ENCODE measurements at regions not wholly inside any gene's neighbourhood (a gene's known extent, or its start where the extent isn't known, plus 50 kb on each side); places are given as distances from the start of the nearest gene placed in this dataset.
"Not testable (repeated sequence)": the region's sequence is repeated elsewhere in the genome, so short reads cannot be mapped to it uniquely, and the experiment has no call there.

DNA sequence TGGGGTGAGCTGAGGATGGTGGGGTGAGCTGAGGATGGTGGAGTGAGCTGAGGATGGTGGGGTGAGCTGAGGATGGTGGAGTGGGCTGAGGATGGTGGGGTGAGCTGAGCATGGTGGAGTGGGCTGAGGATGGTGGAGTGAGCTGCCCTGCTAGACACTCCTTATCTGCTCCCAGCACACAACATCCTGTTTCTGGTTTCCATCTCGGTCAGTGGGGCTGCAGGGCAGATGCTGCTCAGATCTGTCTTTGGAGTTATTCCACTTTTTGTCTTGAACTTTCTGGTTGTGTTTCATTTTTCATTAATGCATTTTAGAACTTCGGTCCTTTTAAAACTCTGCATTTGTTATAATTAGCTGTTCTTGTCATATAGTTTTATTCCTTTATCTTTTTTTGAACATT is 67.9 kb upstream of the ANTXRL start:
- TF ChIP-seq EZH2 (optimal IDR thresholded peaks at IDR 0.05; ENCODE audit: low read depth, low read length) = no peak
- TF ChIP-seq, protein P1, sequence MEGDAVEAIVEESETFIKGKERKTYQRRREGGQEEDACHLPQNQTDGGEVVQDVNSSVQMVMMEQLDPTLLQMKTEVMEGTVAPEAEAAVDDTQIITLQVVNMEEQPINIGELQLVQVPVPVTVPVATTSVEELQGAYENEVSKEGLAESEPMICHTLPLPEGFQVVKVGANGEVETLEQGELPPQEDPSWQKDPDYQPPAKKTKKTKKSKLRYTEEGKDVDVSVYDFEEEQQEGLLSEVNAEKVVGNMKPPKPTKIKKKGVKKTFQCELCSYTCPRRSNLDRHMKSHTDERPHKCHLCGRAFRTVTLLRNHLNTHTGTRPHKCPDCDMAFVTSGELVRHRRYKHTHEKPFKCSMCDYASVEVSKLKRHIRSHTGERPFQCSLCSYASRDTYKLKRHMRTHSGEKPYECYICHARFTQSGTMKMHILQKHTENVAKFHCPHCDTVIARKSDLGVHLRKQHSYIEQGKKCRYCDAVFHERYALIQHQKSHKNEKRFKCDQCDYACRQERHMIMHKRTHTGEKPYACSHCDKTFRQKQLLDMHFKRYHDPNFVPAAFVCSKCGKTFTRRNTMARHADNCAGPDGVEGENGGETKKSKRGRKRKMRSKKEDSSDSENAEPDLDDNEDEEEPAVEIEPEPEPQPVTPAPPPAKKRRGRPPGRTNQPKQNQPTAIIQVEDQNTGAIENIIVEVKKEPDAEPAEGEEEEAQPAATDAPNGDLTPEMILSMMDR (IDR thresholded peaks at IDR 0.05; ENCODE audit: low read length) = no peak
- no peak for TF ChIP-seq EZH2phosphoT487 (IDR thresholded peaks at IDR 0.05; ENCODE audit: low read length)
- H2AFZ ChIP-seq (ENCODE audit: low read length) = no peak overlapping the region
- H3K9me2 ChIP-seq (replicated peaks; ENCODE audit: insufficient read depth, low read length) = no peaks in the 10 kb centered on the region
- no peaks in the 10 kb centered on the region for H3K9me3 ChIP-seq (replicated peaks; ENCODE audit: insufficient read depth, low read length)
- no peaks in the 10 kb centered on the region for H3K27me3 ChIP-seq (replicated peaks; ENCODE audit: insufficient read depth, low read length)
- H3K4me3 ChIP-seq (ENCODE audit: low read length) = no peak overlapping the region
- H3K79me2 ChIP-seq (ENCODE audit: low read length) = no peaks in the 10 kb centered on the region
- H3K9ac ChIP-seq (ENCODE audit: low read length) = no peak overlapping the region
- H3K4me1 ChIP-seq (ENCODE audit: low read length) = no peaks in the 10 kb centered on the region
- H3F3A ChIP-seq (ENCODE audit: insufficient read depth, low read length) = no peaks in the 10 kb centered on the region
- H3K36me3 ChIP-seq (replicated peaks; ENCODE audit: insufficient read depth, low read length) = no peaks in the 10 kb centered on the region
- DNase-seq = no peak
- no peak overlapping the region for H3K4me2 ChIP-seq (ENCODE audit: low read depth, low read length)
- no peak overlapping the region for H3K27ac ChIP-seq (ENCODE audit: low read length)
- no peaks in the 10 kb centered on the region for H4K20me1 ChIP-seq (ENCODE audit: insufficient read depth, low read length)

DNA sequence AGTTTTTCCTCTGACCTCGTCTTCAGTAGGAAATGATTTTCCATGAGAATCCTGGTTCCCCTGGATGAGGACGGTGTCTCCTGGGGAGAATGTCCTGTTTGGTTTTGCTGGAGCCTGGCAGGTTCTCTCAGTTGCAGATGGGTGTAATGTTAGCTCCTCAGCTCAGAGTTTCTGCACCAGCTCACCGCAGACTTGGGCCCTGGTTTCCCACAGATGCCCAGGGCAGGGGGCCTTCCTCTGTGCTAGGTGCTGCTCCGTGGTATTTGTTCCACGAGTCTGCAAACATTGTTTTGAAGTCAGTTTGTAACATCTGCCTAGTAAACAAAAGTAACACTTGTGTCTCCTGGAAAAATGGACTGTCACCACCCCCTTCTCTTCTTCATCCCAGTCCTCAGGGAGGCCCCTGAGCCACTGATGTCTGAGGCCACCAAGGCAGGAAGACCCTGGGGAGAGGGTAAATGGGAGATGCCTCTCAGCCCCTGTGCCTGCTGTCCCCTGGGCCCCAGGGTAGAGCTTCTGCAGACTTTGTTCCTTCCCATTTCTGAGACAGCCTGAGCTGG is 67.3 kb upstream of the ANTXRL start:
- not testable (repeated sequence) for H3K9me2 ChIP-seq (replicated peaks; ENCODE audit: insufficient read depth, low read length); DNase-seq; H4K20me1 ChIP-seq (ENCODE audit: insufficient read depth, low read length); H3F3A ChIP-seq (ENCODE audit: insufficient read depth, low read length); H3K9me3 ChIP-seq (replicated peaks; ENCODE audit: insufficient read depth, low read length); H3K36me3 ChIP-seq (replicated peaks; ENCODE audit: insufficient read depth, low read length); H3K27ac ChIP-seq (ENCODE audit: low read length); H3K9ac ChIP-seq (ENCODE audit: low read length); H3K79me2 ChIP-seq (ENCODE audit: low read length); H3K27me3 ChIP-seq (replicated peaks; ENCODE audit: insufficient read depth, low read length); H3K4me3 ChIP-seq (ENCODE audit: low read length); H3K4me1 ChIP-seq (ENCODE audit: low read length); H2AFZ ChIP-seq (ENCODE audit: low read length); H3K4me2 ChIP-seq (ENCODE audit: low read depth, low read length)

DNA sequence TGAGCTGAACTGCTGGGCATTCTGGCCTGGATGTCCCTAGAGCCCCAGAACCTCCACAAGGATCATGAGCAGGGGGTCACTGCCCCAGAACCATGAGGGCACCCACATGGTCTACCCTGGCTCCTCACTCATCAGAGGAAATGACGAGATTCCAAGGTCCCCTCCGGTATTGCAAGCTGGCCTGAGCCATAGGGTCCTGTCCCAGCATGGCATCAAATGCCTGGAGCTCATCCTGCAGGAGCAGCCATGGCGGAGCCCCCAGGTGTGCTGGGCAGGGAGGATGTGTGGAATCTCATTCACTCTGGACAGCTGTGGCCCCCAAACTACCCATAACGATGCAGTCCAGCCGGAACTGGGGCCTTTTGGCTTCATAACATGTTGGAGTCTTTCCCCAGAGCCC is 66.6 kb upstream of the ANTXRL start:
- H3K27ac ChIP-seq (ENCODE audit: low read length) = no peak overlapping the region
- DNase-seq = no peak
- H2AFZ ChIP-seq (ENCODE audit: low read length) = no peak overlapping the region
- no peaks in the 10 kb centered on the region for H3K79me2 ChIP-seq (ENCODE audit: low read length)
- no peak overlapping the region for H3K4me2 ChIP-seq (ENCODE audit: low read depth, low read length)
- H3K9me3 ChIP-seq (replicated peaks; ENCODE audit: insufficient read depth, low read length) = no peaks in the 10 kb centered on the region
- H3K4me3 ChIP-seq (ENCODE audit: low read length) = no peak overlapping the region
- TF ChIP-seq, protein P1 (IDR thresholded peaks at IDR 0.05; ENCODE audit: low read length) = no peak
- TF ChIP-seq EZH2phosphoT487 (IDR thresholded peaks at IDR 0.05; ENCODE audit: low read length) (no peak), EZH2 (optimal IDR thresholded peaks at IDR 0.05; ENCODE audit: low read depth, low read length) (no peak)
- H3F3A ChIP-seq (ENCODE audit: insufficient read depth, low read length) = no peaks in the 10 kb centered on the region
- H3K27me3 ChIP-seq (replicated peaks; ENCODE audit: insufficient read depth, low read length) = no peaks in the 10 kb centered on the region
- no peaks in the 10 kb centered on the region for H4K20me1 ChIP-seq (ENCODE audit: insufficient read depth, low read length)
- no peak overlapping the region for H3K9ac ChIP-seq (ENCODE audit: low read length)
- H3K36me3 ChIP-seq (replicated peaks; ENCODE audit: insufficient read depth, low read length) = no peaks in the 10 kb centered on the region
- H3K4me1 ChIP-seq (ENCODE audit: low read length) = no peaks in the 10 kb centered on the region
- H3K9me2 ChIP-seq (replicated peaks; ENCODE audit: insufficient read depth, low read length) = no peaks in the 10 kb centered on the region

DNA sequence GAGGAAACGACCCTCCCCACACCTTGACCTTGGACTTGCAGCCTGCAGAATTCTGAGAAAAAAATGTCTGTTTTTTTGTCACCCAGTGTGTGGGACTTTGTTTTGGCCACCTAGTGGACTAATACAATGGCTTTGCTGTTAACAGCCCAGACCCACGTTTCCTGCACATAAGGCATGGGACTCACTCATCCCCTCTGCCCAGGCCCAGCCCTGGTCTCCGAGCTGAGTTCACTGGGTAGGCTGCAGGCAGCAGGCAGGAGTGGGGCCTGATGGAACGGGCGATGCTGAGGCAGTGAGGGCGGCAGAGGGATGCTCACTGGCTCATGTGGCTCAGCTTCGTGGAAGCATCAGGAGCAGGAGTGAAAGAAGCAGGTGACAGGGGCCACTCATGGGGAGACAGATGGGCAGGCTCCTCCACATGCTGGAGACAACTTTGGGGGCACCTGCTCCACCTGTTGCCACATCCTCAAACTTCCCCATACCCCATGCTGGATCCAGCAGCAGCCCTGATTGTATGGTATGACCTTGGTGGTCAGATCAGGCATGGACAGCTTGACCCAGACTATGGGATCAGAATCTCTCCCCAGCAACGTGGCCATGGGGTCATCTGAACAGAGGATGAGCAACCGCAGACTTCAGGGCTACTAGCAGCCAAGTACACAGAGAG is 65.8 kb upstream of the ANTXRL start:
- H3K9ac ChIP-seq (ENCODE audit: low read length) = no peak overlapping the region
- H3K27ac ChIP-seq (ENCODE audit: low read length) = no peak overlapping the region
- H3K4me1 ChIP-seq (ENCODE audit: low read length) = no peaks in the 10 kb centered on the region
- no peaks in the 10 kb centered on the region for H3F3A ChIP-seq (ENCODE audit: insufficient read depth, low read length)
- H3K4me2 ChIP-seq (ENCODE audit: low read depth, low read length) = no peak overlapping the region
- no peak overlapping the region for H3K4me3 ChIP-seq (ENCODE audit: low read length)
- H3K9me3 ChIP-seq (replicated peaks; ENCODE audit: insufficient read depth, low read length) = no peaks in the 10 kb centered on the region
- H3K36me3 ChIP-seq (replicated peaks; ENCODE audit: insufficient read depth, low read length) = no peaks in the 10 kb centered on the region
- H3K27me3 ChIP-seq (replicated peaks; ENCODE audit: insufficient read depth, low read length) = no peaks in the 10 kb centered on the region
- H4K20me1 ChIP-seq (ENCODE audit: insufficient read depth, low read length) = no peaks in the 10 kb centered on the region
- TF ChIP-seq EZH2 (optimal IDR thresholded peaks at IDR 0.05; ENCODE audit: low read depth, low read length) = no peak
- TF ChIP-seq EZH2phosphoT487 (IDR thresholded peaks at IDR 0.05; ENCODE audit: low read length) = no peak
- TF ChIP-seq, protein P1 (IDR thresholded peaks at IDR 0.05; ENCODE audit: low read length) = no peak
- no peak for DNase-seq
- no peak overlapping the region for H2AFZ ChIP-seq (ENCODE audit: low read length)
- no peaks in the 10 kb centered on the region for H3K9me2 ChIP-seq (replicated peaks; ENCODE audit: insufficient read depth, low read length)
- no peaks in the 10 kb centered on the region for H3K79me2 ChIP-seq (ENCODE audit: low read length)
